Spleen (tissue), 11 donors: ENCODE measurements at regions not wholly inside any gene's neighbourhood (a gene's known extent, or its start where the extent isn't known, plus 50 kb on each side); places are given as distances from the start of the nearest gene placed in this dataset.
"Not testable (repeated sequence)": the region's sequence is repeated elsewhere in the genome, so short reads cannot be mapped to it uniquely, and the experiment has no call there.

ENCODE experiments used
- DNase-seq: peaks from one replicate; pipeline ENCODE4 v3.0.0-alpha.2; 2020
- H3K27ac ChIP-seq, 8 donors: fragments of 200-600 bp; sonication (generic) in 7 of 8; 1 replicate in 4 of 8; 2 replicates in 4 of 8; pipeline versions ENCODE4 v1.5.0 to v1.8.0; 2016 to 2021; ENCODE audit warnings: inconsistent platforms in 4 of 8, mild to moderate bottlenecking in 4 of 8, moderate library complexity in 1 of 8
- H3K27me3 ChIP-seq, 7 donors: fragments of 200-600 bp; sonication (generic) in 6 of 7; replicated peaks in 1 of 7; 1 replicate in 4 of 7; 2 replicates in 3 of 7; pipeline versions ENCODE4 v1.5.0 to v1.8.0; 2016 to 2021; ENCODE audit warnings: inconsistent platforms in 3 of 7, mild to moderate bottlenecking in 1 of 7
- H3K36me3 ChIP-seq, 6 donors: fragments of 200-600 bp; sonication (generic) in 5 of 6; 1 replicate in 4 of 6; 2 replicates in 2 of 6; pipeline versions ENCODE4 v1.5.0 to v1.8.0; 2016 to 2021; ENCODE audit warnings: inconsistent platforms in 2 of 6
- H3K4me1 ChIP-seq, 6 donors: fragments of 200-600 bp; sonication (generic) in 5 of 6; 1 replicate in 3 of 6; 2 replicates in 3 of 6; pipeline versions ENCODE4 v1.5.0 to v1.8.0; 2016 to 2021; ENCODE audit warnings: inconsistent platforms in 3 of 6
- H3K4me3 ChIP-seq, 8 donors: fragments of 200-600 bp; sonication (generic) in 7 of 8; 1 replicate in 4 of 8; 2 replicates in 4 of 8; pipeline versions ENCODE4 v1.5.0 to v1.8.0; 2016 to 2021; ENCODE audit warnings: inconsistent platforms in 4 of 8, mild to moderate bottlenecking in 4 of 8, moderate library complexity in 2 of 8
- H3K9me3 ChIP-seq, 8 donors: fragments of 200-600 bp; sonication (generic) in 7 of 8; 1 replicate in 4 of 8; 2 replicates in 4 of 8; pipeline versions ENCODE4 v1.5.0 to v1.8.0; 2016 to 2021; ENCODE audit warnings: inconsistent platforms in 4 of 8
- CTCF ChIP-seq, 11 experiments: fragments of 200-600 bp in 7 of 11; fragments of 450-650 bp in 4 of 11; sonication (generic) in 4 of 11; IDR thresholded peaks in 8 of 11; conservative IDR thresholded peaks in 3 of 11; 1 replicate in 7 of 11; 2 replicates in 4 of 11; pipeline versions ENCODE4 v1.4.0 to v1.8.0; 2016 to 2021; ENCODE audit warnings: antibody characterized with exemption in 11 of 11, inconsistent platforms in 4 of 11, mild to moderate bottlenecking in 1 of 11
- POLR2A ChIP-seq, 3 donors: fragments of 450-650 bp; IDR thresholded peaks; one replicate each; pipeline ENCODE4 v1.5.1; 2017; ENCODE audit warnings: antibody characterized with exemption in 3 of 3, mild to moderate bottlenecking in 1 of 3
- POLR2AphosphoS5 ChIP-seq, 3 donors: sonication (generic); formaldehyde crosslinking; IDR thresholded peaks; one replicate each; pipeline ENCODE4 v1.5.1; 2017; ENCODE audit warnings: antibody characterized with exemption in 3 of 3
- WGBS, 5 donors: extraction: QIAGEN DNeasy Blood & Tissue Kit in 3 of 5; methylation state at CpG; one replicate each; pipeline versions ENCODE4 v1.1.5 to v1.1.7; 2013 to 2018; 5-methylcytosine and 5-hydroxymethylcytosine counted together
- intact Hi-C: fragments of 100-400 bp; cut with DNase I; formaldehyde crosslinking; loops from one replicate; pipeline ENCODE4 v1.15.0; 2023; ENCODE audit warnings: low total_unique reads
- donor health status: healthy with polysubstance abuse.
- donor health status: DM: no; HTN: no; CAD: no; lungs with moderate emphysema.
- donor health status: DM: no; HTN: no; CAD: no.
- donor health status: Bipolar disorder and iron deficiency.
- donor health status: healthy.
- donor health status: DM: no; HTN: no; CAD: no.
- donor health status: DM: yes; HTN: yes; CAD: no.

DNA sequence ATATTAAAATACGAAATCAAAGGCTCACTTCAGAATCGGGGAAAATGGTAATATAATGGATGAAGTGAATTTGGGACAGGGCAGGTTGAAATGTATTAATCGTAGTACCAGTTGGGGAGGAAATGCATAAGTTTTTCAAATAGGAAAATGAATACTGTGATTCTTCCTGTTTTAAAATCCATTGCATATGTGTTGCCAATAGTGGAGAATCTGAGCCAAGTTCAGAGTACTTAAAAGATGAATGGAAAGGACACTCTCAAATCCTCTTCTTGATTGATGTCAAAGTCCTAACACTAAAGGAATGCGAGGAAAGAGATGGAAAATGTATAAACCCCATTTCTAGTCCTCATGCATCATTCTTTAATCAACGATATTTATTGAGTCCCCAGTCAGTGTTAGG lies 160.9 kb upstream of the CCNG1 start:
- Histone ChIP-seq H3K36me3 (no peaks in the 10 kb centered on the region), H3K27me3 (no peaks in the 10 kb centered on the region), H3K4me1 (no peaks in the 10 kb centered on the region), H3K27ac (no peak overlapping the region), H3K4me3 (no peak overlapping the region), H3K9me3 (peaks cover 0 to 15% (median 10%) of the 10 kb centered on the region in 8 donors)
- 46 to 74% (median 65%) methylated on average over 5 of the region's 5 CpGs for WGBS, 5 donors
- no peak for TF ChIP-seq POLR2AphosphoS5 (IDR thresholded peaks at IDR 0.05)
- TF ChIP-seq CTCF (IDR thresholded peaks at IDR 0.05 in 8 of 11, conservative IDR thresholded peaks at IDR 0.05 in 3 of 11) = no peak
- TF ChIP-seq POLR2A (IDR thresholded peaks at IDR 0.05) = no peak
- no peak for DNase-seq
- intact Hi-C loops = no loop called here

DNA sequence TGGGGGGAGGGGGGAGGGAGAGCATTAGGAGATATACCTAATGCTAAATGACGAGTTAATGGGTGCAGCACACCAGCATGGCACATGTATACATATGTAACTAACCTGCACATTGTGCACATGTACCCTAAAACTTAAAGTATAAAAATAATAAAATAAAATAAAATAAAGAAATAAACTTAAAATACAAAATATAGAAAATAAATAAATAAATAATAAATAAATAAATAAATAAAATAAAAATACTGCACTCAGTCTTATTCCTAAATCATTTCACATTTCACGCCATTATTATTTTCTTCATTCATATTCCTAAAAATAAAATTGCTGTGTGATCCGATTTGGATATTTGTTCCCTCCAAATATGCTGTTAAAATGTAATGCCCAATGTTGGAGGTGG lies 156.5 kb upstream of the CCNG1 start:
- H3K36me3 ChIP-seq, H3K9me3 ChIP-seq, H3K27me3 ChIP-seq, intact Hi-C loops, H3K4me1 ChIP-seq, DNase-seq, H3K4me3 ChIP-seq, H3K27ac ChIP-seq: not testable (repeated sequence)
- WGBS, 5 donors = 0 to 86% (median 43%) methylated on average over 2 to 3 of the region's 3 CpGs

DNA sequence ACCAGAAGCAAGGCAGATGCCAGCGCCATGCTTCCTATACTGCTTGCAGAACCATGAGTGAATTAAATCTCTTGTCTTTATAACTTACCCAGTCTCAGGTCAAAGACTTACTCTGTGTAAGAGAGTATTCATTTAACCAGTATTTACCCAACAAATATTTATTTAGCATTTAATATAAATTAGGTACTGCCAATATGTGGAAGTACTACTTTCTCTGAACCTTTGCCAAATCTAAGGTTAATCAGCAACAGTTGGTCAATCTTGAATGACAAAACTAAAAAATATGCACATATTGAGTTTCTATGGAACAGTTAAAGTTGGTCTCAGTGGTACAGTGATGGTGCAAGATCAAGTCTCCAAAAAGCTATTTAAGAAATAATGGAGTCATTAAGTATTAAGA lies 155.9 kb upstream of the CCNG1 start:
- no peaks in the 10 kb centered on the region for H3K27me3 ChIP-seq
- H3K9me3 ChIP-seq = peaks cover 0 to 8% (median 0%) of the 10 kb centered on the region in 8 donors
- H3K36me3 ChIP-seq = no peaks in the 10 kb centered on the region
- no peak overlapping the region for H3K4me3 ChIP-seq
- H3K4me1 ChIP-seq = no peaks in the 10 kb centered on the region
- intact Hi-C loops = no loop called here
- TF ChIP-seq CTCF (IDR thresholded peaks at IDR 0.05 in 8 of 11, conservative IDR thresholded peaks at IDR 0.05 in 3 of 11) = no peak
- TF ChIP-seq POLR2AphosphoS5 (IDR thresholded peaks at IDR 0.05) = no peak
- TF ChIP-seq POLR2A (IDR thresholded peaks at IDR 0.05) = no peak
- no peak overlapping the region for H3K27ac ChIP-seq
- WGBS, 5 donors = 96 to 100% (median 97%) methylated on average over 1 of the region's 1 CpG
- DNase-seq = no peak

GRCh38 chr5:163293836-163294235 lies 143.6 kb upstream of the CCNG1 start:
- Histone ChIP-seq H3K4me1 (no peaks in the 10 kb centered on the region), H3K4me3 (no peak overlapping the region), H3K27me3 (peaks cover 0 to 15% (median 0%) of the 10 kb centered on the region in 7 donors), H3K36me3 (no peaks in the 10 kb centered on the region), H3K9me3 (no peaks in the 10 kb centered on the region), H3K27ac (no peak overlapping the region)
- no peak for TF ChIP-seq CTCF (IDR thresholded peaks at IDR 0.05 in 8 of 11, conservative IDR thresholded peaks at IDR 0.05 in 3 of 11)
- no peak for TF ChIP-seq POLR2A (IDR thresholded peaks at IDR 0.05)
- no peak for TF ChIP-seq POLR2AphosphoS5 (IDR thresholded peaks at IDR 0.05)
- no peak for DNase-seq
- 74 to 85% (median 83%) methylated on average over 1 of the region's 1 CpG for WGBS, 5 donors
- intact Hi-C loops = no loop called here

GRCh38 chr5:163303718-163304117 lies 133.7 kb upstream of the CCNG1 start:
- H3K27ac ChIP-seq = no peak overlapping the region
- no peaks in the 10 kb centered on the region for H3K9me3 ChIP-seq
- DNase-seq = no peak
- whole genome bisulfite sequencing, 5 donors = 60 to 90% (median 76%) methylated on average over 9 of the region's 9 CpGs
- H3K27me3 ChIP-seq = no peaks in the 10 kb centered on the region
- H3K36me3 ChIP-seq = no peaks in the 10 kb centered on the region
- H3K4me1 ChIP-seq = no peaks in the 10 kb centered on the region
- TF ChIP-seq POLR2A (IDR thresholded peaks at IDR 0.05) (no peak), POLR2AphosphoS5 (IDR thresholded peaks at IDR 0.05) (no peak), CTCF (IDR thresholded peaks at IDR 0.05 in 8 of 11, conservative IDR thresholded peaks at IDR 0.05 in 3 of 11) (no peak)
- intact Hi-C loops = no loop called here
- H3K4me3 ChIP-seq = no peak overlapping the region
